Fibroblast of lung (primary cell): ENCODE measurements at regions not wholly inside any gene's neighbourhood (a gene's known extent, or its start where the extent isn't known, plus 50 kb on each side); places are given as distances from the start of the nearest gene placed in this dataset.

Experiments used
- CTCF ChIP-seq, 2 donors: IDR thresholded peaks in 1 of 2; conservative IDR thresholded peaks in 1 of 2; 1 replicate in 1 of 2; 2 replicates in 1 of 2; pipeline ENCODE4 v1.5.1; 2011 to 2012; ENCODE audit warnings: low read length in 2 of 2, control low read depth in 1 of 2, inconsistent platforms in 1 of 2, low read depth in 1 of 2, mild to moderate bottlenecking in 1 of 2
- EZH2 ChIP-seq: IDR thresholded peaks from 2 replicates; pipeline ENCODE4 v1.5.1; 2012; ENCODE audit warnings: low read length, control low read depth, mild to moderate bottlenecking; ENCODE audit errors: missing control alignments

- TF ChIP-seq EZH2, result no peak
- no peak for TF ChIP-seq CTCF (conservative IDR thresholded peaks at IDR 0.05 in 1 of 2, IDR thresholded peaks at IDR 0.05 in 1 of 2; ENCODE audit: low read depth in 1 of 2, low read length in 2 of 2)
These were observed 191.8 kb upstream of the E2F8 start for GRCh38 chr11:19432370-19433061.
